HepG2 (cell line): ENCODE measurements at regions not wholly inside any gene's neighbourhood (a gene's known extent, or its start where the extent isn't known, plus 50 kb on each side); places are given as distances from the start of the nearest gene placed in this dataset.

Experiments used
- ATAC-seq: fragments of 200-7000 bp; cut with Tn5 transposase; 3 replicates; pipeline ENCODE4 v1.9.1; 2020; ENCODE audit warnings: mild to moderate bottlenecking, moderate library complexity
- BruUV-seq: library from RNA; stranded (reverse); fragments of 400-500 nt; replicated peaks from 2 replicates; lab custom pipeline; 2021; lab: Mats Ljungman, UMichigan
- CTCF ChIA-PET: fragments of 300-600 bp; formaldehyde crosslinking; extraction: SDS; loops from one replicate; lab custom pipeline; 2021; ENCODE audit warnings: low total read pairs, inconsistent platforms, low intra/inter-chr PET ratio; lab: Yijun Ruan, JAX
- POLR2A ChIA-PET: fragments of 350-600 bp; sonication (Branson Sonifier 250); formaldehyde crosslinking; loops from one replicate; lab custom pipeline; 2020; ENCODE audit warnings: antibody characterized with exemption, inconsistent platforms; lab: Yijun Ruan, JAX
- DNase-seq: peaks from one replicate; pipeline ENCODE4 v3.0.0-alpha.2; 2015; ENCODE audit warnings: low spot score
- FAIRE-seq: peaks from 3 replicates; lab custom pipeline; 2011; peaks lifted over from hg19 to GRCh38; lab: Jason Lieb, UNC
- H2AFZ ChIP-seq: one replicate; pipeline ENCODE4 v1.6.1; 2011; ENCODE audit warnings: low read length, inconsistent platforms
- H3K27ac ChIP-seq: fragments of 300-600 bp; 3 replicates; pipeline ENCODE4 v1.8.0; 2011; ENCODE audit warnings: mixed run types, mild to moderate bottlenecking, mixed read lengths, low read length, inconsistent platforms; ENCODE audit not compliant: insufficient read depth; ENCODE audit errors: extremely low read length
- H3K27me3 ChIP-seq, 2 experiments: fragments of 200-600 bp in 1 of 2; 2 replicates in 1 of 2; 3 replicates in 1 of 2; pipeline versions ENCODE4 v1.6.0 to v1.8.0; 2011; ENCODE audit warnings: low read length in 2 of 2, mild to moderate bottlenecking in 2 of 2, moderate library complexity in 2 of 2, inconsistent platforms in 1 of 2; ENCODE audit not compliant: insufficient read depth in 2 of 2, control insufficient read depth in 1 of 2
- H3K36me3 ChIP-seq, 2 experiments: fragments of 200-600 bp in 1 of 2; replicated peaks in 1 of 2; 2 replicates in 1 of 2; 3 replicates in 1 of 2; pipeline versions ENCODE4 v1.5.1 to v1.8.0; 2011; ENCODE audit warnings: low read length in 2 of 2, inconsistent platforms in 1 of 2; ENCODE audit not compliant: insufficient read depth in 2 of 2, control insufficient read depth in 1 of 2
- H3K4me1 ChIP-seq: 2 replicates; pipeline ENCODE4 v1.5.1; 2012; ENCODE audit warnings: low read length, inconsistent platforms; ENCODE audit not compliant: insufficient read depth
- H3K4me2 ChIP-seq: 2 replicates; pipeline ENCODE4 v1.6.0; 2011; ENCODE audit warnings: low read depth, low read length, inconsistent platforms
- H3K4me3 ChIP-seq, 3 experiments: fragments of 200-600 bp in 1 of 3; sonication (generic), shearing (Covaris generic) in 1 of 3; replicated peaks in 1 of 3; 2 replicates each; pipeline ENCODE4 v1.5.1; 2011 to 2016; ENCODE audit warnings: low read length in 3 of 3, inconsistent platforms in 2 of 3, low read depth in 2 of 3, mild to moderate bottlenecking in 2 of 3, control low read depth in 1 of 3, mixed read lengths in 1 of 3; ENCODE audit not compliant: insufficient read depth in 1 of 3
- H3K79me2 ChIP-seq: one replicate; pipeline ENCODE4 v1.6.1; 2011; ENCODE audit warnings: low read length, inconsistent platforms; ENCODE audit not compliant: insufficient read depth
- H3K9ac ChIP-seq: 2 replicates; pipeline ENCODE4 v1.6.0; 2011; ENCODE audit warnings: mild to moderate bottlenecking, low read depth, low read length, inconsistent platforms; ENCODE audit not compliant: insufficient read depth
- H3K9me3 ChIP-seq: 2 replicates; pipeline ENCODE4 v1.5.1; 2012; ENCODE audit warnings: mild to moderate bottlenecking, low read length
- H4K20me1 ChIP-seq: 2 replicates; pipeline ENCODE4 v1.6.0; 2011; ENCODE audit warnings: inconsistent platforms, mild to moderate bottlenecking, low read length, moderate library complexity; ENCODE audit not compliant: insufficient read depth
- BATF2 ChIP-seq: sonication (generic); formaldehyde crosslinking; IDR thresholded peaks from 2 replicates; pipeline ENCODE4 v1.8.0; 2022; ENCODE audit warnings: mild to moderate bottlenecking, missing genetic modification reagents, moderate library complexity
- DNMT1 ChIP-seq: sonication (generic); formaldehyde crosslinking; IDR thresholded peaks from 2 replicates; pipeline ENCODE4 v1.5.1; 2020; ENCODE audit warnings: mild to moderate bottlenecking, missing genetic modification reagents
- ELF3 ChIP-seq: IDR thresholded peaks from 2 replicates; pipeline ENCODE4 v1.6.1; 2016; ENCODE audit warnings: missing genetic modification reagents, missing compliant biosample characterization
- HOMEZ ChIP-seq: IDR thresholded peaks from 2 replicates; pipeline ENCODE4 v1.6.1; 2016; ENCODE audit warnings: low read depth
- NFE2 ChIP-seq: sonication (generic); formaldehyde crosslinking; IDR thresholded peaks from 2 replicates; pipeline ENCODE4 v1.4.0; 2020; ENCODE audit warnings: missing genetic modification reagents
- REL ChIP-seq: sonication (generic); formaldehyde crosslinking; conservative IDR thresholded peaks from 2 replicates; pipeline ENCODE4 v1.8.0; 2022; ENCODE audit warnings: mild to moderate bottlenecking, missing genetic modification reagents, moderate library complexity
- SATB2 ChIP-seq: sonication (generic); formaldehyde crosslinking; IDR thresholded peaks from 2 replicates; pipeline ENCODE4 v1.5.0; 2020; ENCODE audit warnings: missing genetic modification reagents
- SRSF9 ChIP-seq: fragments of 200-400 bp; formaldehyde crosslinking; IDR thresholded peaks from 2 replicates; pipeline ENCODE4 v1.6.1; 2018; ENCODE audit warnings: borderline replicate concordance, mild to moderate bottlenecking, low read depth, low read length; ENCODE audit not compliant: insufficient read depth, poor library complexity, severe bottlenecking
- TBP ChIP-seq: sonication (generic); formaldehyde crosslinking; IDR thresholded peaks from 2 replicates; pipeline ENCODE4 v1.5.0; 2020; ENCODE audit warnings: missing genetic modification reagents
- ZBTB25 ChIP-seq: IDR thresholded peaks from 2 replicates; pipeline ENCODE4 v1.6.1; 2018; ENCODE audit warnings: missing genetic modification reagents
- ZBTB42 ChIP-seq: sonication (generic); formaldehyde crosslinking; IDR thresholded peaks from 2 replicates; pipeline ENCODE4 v1.5.0; 2020; ENCODE audit warnings: mild to moderate bottlenecking, missing genetic modification reagents
- ZHX2 ChIP-seq, 2 experiments: sonication (generic) in 1 of 2; formaldehyde crosslinking in 1 of 2; IDR thresholded peaks; 2 replicates each; pipeline versions ENCODE4 v1.6.1 to v1.9.0; 2014 to 2022; ENCODE audit warnings: antibody characterized with exemption in 1 of 2, borderline replicate concordance in 1 of 2, inconsistent platforms in 1 of 2, low read depth in 1 of 2, missing genetic modification reagents in 1 of 2
- ZMYM4 ChIP-seq: sonication (generic); formaldehyde crosslinking; IDR thresholded peaks from 2 replicates; pipeline ENCODE4 v1.8.1; 2023; ENCODE audit warnings: mild to moderate bottlenecking, missing genetic modification reagents
- ZNF446 ChIP-seq: sonication (generic); formaldehyde crosslinking; IDR thresholded peaks from 2 replicates; pipeline ENCODE4 v1.5.0; 2020; ENCODE audit warnings: mild to moderate bottlenecking, missing genetic modification reagents
- ZNF550 ChIP-seq: sonication (generic); formaldehyde crosslinking; IDR thresholded peaks from 2 replicates; pipeline ENCODE4 v1.4.0; 2020; ENCODE audit warnings: mild to moderate bottlenecking, missing genetic modification reagents, borderline replicate concordance
- ZNF616 ChIP-seq: sonication (generic); formaldehyde crosslinking; IDR thresholded peaks from 2 replicates; pipeline ENCODE4 v1.5.0; 2020; ENCODE audit warnings: low read depth, mild to moderate bottlenecking, missing genetic modification reagents
- ZNF709 ChIP-seq: sonication (generic); formaldehyde crosslinking; IDR thresholded peaks from 2 replicates; pipeline ENCODE4 v1.5.0; 2020; ENCODE audit warnings: mild to moderate bottlenecking, missing genetic modification reagents
- WGBS: methylation state at CpG from one replicate; pipeline ENCODE4 v1.1.6; 2017; ENCODE audit warnings: low lambda C conversion rate; 5-methylcytosine and 5-hydroxymethylcytosine counted together
- in situ Hi-C: cut with HindIII; loops from 2 replicates; pipeline ENCODE4 v1.10.0; 2017; ENCODE audit warnings: low pct_unique_long_range_greater_than_20kb; ENCODE audit not compliant: extremely low pct_ligation_motif_present
- intact Hi-C: fragments of 100-400 bp; cut with micrococcal nuclease; formaldehyde crosslinking; loops from one replicate; pipeline ENCODE4 v1.10.0; 2022; ENCODE audit not compliant: unreplicated experiment

- no peak for FAIRE-seq
- intact Hi-C loops (no loop called here), in situ Hi-C loops (no loop called here)
- no TSS peak for BruUV-seq
- H2AFZ ChIP-seq: no peak overlapping the region
- ChIA-PET POLR2A (no interaction called here), CTCF (no interaction called here)
- H4K20me1 ChIP-seq: no peaks in the 10 kb centered on the region
- H3K9ac ChIP-seq: no peak overlapping the region
- no peaks in the 10 kb centered on the region for H3K4me1 ChIP-seq
- 45% methylated on average over 3 of the region's 5 CpGs for WGBS
- peak; percentile 33; the same call in 2 of the 3 replicates for ATAC-seq
- H3K27me3 ChIP-seq: peaks cover 1 to 5% of the 10 kb centered on the region in 2 experiments; a peak in 3 of 5 replicates
- H3K27ac ChIP-seq: no peak overlapping the region
- no peak overlapping the region for H3K4me3 ChIP-seq
- DNase-seq: no peak
- H3K79me2 ChIP-seq: no peaks in the 10 kb centered on the region
- no peaks in the 10 kb centered on the region for H3K9me3 ChIP-seq
- no peaks in the 10 kb centered on the region for H3K36me3 ChIP-seq
- no peak overlapping the region for H3K4me2 ChIP-seq
- TF ChIP-seq HOMEZ (CRISPR knock-in tag) (no peak), DNMT1 (no peak), ZNF616 (CRISPR knock-in tag) (no peak), ZBTB25 (CRISPR knock-in tag) (no peak), ZNF446 (no peak), REL (no peak), TBP (CRISPR knock-in tag) (no peak), SRSF9 (no peak), ELF3 (CRISPR knock-in tag) (no peak), ZHX2 (IDR thresholded peaks at IDR 0.05; ENCODE audit: low read depth) (no peak), ZHX2 (CRISPR knock-in tag; IDR thresholded peaks at IDR 0.05; ENCODE audit: borderline replicate concordance) (no peak), ZMYM4 (no peak), ZNF550 (no peak), NFE2 (CRISPR knock-in tag) (no peak), BATF2 (no peak), ZBTB42 (CRISPR knock-in tag) (no peak), ZNF709 (CRISPR knock-in tag) (no peak), SATB2 (CRISPR knock-in tag) (no peak)
Observed at GRCh38 chr16:79874391-79874790, 273.9 kb upstream of the MAF start.
